GM18508 (cell line): ENCODE measurements at regions not wholly inside any gene's neighbourhood (a gene's known extent, or its start where the extent isn't known, plus 50 kb on each side); places are given as distances from the start of the nearest gene placed in this dataset.

Source experiments
- ATAC-seq: cut with Tn5 transposase; IDR thresholded peaks from one replicate; pipeline ENCODE4 v1.9.1; 2021; ENCODE audit warnings: moderate number of reproducible peaks; ENCODE audit not compliant: insufficient read depth, unreplicated experiment

DNA sequence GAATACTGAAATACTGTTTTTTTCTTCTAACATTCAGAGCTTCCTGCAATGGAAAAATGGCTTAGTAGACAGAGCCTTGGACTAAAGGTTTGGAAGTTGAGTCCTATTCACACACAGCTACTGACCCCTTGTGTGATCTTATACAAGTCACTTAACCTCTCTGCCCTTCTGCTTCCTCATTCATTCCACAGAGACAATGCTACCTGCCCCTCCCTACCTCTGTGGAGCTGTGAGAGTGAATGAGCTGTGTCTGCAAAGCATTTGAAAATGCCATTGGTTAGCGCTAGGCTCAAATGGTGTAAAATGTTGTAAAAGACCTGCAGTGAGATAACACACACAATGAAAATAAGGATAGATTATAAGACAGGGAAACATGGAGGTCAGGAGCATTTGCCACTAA, 214.4 kb downstream of the BARHL2 start:
- no peak for ATAC-seq

- ATAC-seq: no peak
Measured at GRCh38 chr1:90502194-90502593, 214.9 kb downstream of the BARHL2 start.

DNA sequence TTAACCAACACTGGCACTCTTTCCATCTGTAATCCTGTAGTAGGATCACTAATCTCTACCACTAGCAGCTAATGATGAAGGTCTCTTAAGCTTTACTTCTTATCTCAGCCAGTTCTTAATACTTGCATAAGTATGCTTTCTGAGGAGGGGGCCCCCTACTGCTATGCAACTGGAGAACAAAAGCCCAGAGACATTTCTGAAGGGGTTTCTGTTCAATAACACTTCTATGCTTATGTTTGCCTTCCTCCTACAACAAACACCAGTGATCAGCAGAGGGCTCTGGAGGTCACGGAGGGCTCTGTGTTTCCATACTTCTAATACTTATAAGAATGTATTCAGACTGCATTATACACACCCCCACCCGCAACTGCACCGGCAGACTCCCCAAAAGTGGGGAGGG, 215.8 kb downstream of the BARHL2 start:
- ATAC-seq: no peak

- no peak for ATAC-seq
Measured at GRCh38 chr1:90494748-90495282, 222.3 kb downstream of the BARHL2 start.

GRCh38 chr1:90488451-90488850, 228.7 kb downstream of the BARHL2 start:
- ATAC-seq: no peak

- no peak for ATAC-seq
Measured at GRCh38 chr1:90486996-90487395, 230.1 kb downstream of the BARHL2 start.

DNA sequence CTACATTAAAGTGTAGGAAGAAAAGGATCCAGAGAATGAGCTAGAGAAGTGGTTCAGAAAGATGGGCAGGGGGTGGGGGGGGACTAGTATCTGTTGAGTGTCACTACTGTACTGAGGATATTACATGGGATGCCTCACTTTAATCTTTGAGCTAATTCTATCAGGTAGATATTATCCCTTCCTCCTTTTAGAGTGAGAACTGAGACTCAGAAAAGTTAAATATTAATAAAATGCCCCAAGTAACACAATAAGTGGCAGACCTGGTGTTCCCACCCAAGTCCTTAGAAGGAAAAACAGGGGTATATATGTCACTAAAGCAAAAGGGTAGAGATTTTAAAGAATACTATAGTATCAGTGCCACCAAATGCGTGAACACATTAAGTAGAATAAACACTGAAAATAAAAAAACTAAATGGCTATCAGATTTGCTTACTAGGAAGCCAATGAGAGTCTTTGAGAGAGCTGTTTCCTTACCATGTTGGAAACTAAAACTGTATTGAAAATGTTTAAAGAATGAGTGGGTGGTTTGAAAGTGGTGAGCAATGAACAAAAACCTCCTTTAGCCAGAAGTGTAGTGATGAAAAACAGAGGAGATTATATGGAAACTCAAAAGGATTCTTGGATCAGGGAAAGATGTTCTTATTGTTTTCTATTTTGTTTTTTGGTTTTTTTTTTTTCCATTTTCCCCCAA, 230.8 kb downstream of the BARHL2 start:
- ATAC-seq: peak; percentile 52

- no peak for ATAC-seq
Measured at GRCh38 chr1:90480271-90480835, 236.7 kb downstream of the BARHL2 start.

DNA sequence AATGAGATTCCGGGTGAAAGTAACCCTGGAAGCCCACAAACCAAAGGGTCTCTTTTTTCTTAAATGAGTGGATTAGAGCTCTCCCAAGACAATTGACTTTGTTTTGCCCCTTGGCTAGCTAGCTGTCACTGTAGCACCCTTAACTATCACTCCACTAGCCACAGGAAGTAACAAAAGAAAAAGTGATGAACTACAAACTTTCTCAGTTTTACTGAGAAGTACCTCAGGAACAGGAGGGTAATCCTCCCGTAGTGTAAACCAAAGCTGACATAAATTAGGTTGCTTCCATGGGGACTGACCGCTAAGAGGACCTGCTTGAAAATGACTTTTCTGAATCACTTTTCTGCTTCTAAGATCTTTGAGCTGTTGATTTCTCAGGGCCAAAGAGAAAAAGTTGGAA, 240.1 kb downstream of the BARHL2 start:
- ATAC-seq: no peak

DNA sequence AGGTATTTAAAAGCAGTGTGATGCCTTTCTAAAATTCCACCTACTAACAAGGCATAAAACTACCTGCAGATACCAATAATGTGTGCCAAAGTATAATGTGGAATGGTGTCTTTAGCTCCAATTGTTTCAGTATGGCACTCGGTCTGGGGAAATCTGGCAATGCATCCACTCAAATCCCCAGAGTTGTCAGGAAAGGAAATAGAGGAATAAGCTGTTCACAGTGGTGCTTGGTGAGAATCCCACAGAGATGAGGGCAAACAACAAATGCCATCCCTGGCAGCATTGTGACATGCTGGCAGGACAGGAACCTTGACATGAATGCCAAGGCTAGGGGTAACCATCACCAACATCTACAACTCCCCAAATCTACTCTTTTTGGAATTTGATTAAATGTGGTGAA, 240.7 kb downstream of the BARHL2 start:
- no peak for ATAC-seq

DNA sequence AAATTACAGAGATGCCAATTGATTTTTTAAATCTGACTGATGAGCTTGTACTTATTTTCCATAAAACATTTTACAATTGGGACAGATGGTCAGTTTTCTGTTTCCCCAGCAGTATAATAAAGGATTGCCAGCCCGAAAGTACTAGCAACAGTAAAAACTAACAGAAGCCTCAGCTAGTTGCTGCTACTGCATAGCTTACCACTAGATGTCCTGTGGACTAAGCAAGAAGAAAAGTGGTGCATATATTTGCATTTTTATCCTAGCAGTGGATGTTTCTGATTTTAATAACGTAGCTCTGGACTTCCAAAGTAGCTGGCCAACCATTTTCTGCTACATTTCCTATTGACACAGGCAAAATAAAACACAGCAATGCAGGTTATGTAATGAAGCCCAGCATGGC, 241.5 kb downstream of the BARHL2 start:
- ATAC-seq: no peak

DNA sequence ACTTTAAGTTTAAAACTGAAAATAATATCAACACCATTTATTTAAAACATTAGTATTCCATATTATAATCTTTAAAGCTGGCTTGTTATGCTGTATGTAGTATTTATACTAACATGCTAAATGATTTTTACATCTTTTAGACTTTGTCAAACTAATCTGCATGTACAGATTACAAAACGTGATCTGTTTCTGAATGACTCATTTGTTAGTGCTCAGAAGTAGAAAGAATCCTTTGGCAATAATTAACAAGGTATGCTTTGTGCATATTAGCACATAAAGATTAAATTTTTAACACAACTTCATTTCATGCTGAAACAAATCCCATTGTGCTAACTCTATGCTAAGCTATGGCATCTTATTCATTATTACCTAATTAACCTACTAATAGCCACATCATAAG, 242.4 kb downstream of the BARHL2 start:
- no peak for ATAC-seq

- no peak for ATAC-seq
Measured at GRCh38 chr1:90474158-90474557, 242.9 kb downstream of the BARHL2 start.

DNA sequence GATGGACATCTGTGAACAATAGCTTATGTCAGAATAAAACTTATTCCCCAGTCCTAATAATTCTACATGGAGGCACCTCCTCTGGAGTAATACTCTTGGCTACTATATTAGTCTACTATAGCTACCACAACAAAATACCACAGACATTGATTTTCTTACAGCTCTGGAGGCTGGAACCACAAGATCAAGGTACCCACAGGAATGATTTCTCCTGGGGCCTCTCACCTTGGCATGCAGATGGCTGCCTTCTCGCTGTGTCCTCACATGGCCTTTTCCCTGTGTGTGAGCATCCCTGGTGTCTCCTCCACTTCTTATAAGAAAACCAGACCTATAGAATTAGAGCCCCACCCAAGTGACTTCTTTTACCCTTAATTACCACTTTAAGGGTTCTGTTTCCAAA, 244.3 kb downstream of the BARHL2 start:
- no peak for ATAC-seq

DNA sequence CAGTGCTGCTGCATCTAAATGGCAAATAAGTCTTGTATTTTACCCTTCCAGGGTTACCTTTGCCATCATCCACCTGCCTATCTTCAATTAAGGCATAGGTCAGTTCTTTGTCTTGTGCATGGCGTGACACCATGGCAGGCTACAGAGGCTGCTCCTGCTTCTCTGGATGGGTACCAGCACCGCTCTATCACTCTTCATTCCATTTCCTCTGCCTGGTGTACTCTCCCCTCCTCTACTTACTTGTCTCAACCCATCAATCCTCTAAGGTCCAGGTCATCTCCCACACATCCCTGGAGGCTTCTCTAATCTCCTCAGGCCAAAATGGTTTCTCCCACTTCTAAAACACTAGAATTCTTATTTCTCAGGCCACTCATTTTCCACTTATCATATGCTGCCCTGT, 257.5 kb downstream of the BARHL2 start:
- ATAC-seq: no peak

GRCh38 chr1:90457985-90458384, 259.1 kb downstream of the BARHL2 start:
- ATAC-seq: no peak

DNA sequence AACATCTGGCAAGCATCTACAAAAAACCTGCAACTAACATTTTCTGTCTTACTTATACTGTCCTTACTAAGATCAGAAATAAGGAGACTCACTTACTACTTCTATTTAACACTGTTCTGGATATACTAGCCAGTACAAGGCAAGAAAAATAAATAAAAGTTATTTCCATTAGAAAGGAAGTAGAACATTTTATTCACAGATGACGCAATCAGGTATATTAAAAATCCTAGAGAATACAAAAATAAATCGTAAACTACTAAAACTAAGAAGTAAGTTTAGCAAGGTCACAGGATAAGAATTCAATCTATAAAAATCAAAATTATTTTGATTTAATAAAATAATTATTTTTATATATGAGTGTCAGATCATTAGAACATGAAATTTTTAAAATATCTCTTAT, 264.6 kb downstream of the BARHL2 start:
- no peak for ATAC-seq

DNA sequence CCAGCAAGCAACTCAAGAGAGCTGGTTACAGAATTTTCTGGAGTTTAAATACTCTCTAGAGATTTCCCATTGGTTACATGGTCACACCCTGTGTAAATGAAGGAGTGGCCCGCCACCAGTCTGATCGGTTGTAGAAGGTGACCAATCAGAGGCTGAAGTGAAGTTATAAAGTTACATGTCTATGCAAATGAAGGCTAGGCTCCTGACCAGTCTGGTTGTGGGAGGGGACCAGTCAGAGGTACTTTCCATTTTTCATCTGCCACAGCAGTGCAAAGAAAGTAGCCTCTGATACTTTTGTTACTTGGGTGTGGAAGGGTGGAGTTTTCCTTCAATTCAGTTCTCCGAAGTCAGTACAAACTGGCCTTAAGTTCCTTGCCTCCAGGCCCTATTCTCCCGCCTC, 273.7 kb downstream of the BARHL2 start:
- ATAC-seq: no peak

GRCh38 chr1:90435351-90435750, 281.8 kb downstream of the BARHL2 start:
- no peak for ATAC-seq

DNA sequence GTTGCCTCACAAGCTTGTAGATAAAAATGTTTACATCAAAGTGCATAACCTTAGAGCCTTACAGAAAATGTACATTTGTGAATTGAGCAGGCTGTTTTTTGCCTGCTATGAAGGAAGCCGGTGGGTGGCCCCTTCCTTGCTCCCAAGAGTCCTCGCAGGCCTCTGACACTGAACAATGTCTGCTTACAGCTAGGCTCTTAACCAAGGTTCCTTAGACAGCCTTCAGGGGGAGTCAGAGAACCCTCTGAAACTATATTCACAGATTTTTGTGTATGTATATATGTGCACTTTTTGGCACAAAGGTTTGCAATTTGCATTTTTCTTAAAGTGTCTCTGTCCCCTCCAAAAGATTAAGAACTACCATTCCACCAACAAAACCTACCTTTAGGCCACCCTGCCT, 282.6 kb downstream of the BARHL2 start:
- no peak for ATAC-seq

DNA sequence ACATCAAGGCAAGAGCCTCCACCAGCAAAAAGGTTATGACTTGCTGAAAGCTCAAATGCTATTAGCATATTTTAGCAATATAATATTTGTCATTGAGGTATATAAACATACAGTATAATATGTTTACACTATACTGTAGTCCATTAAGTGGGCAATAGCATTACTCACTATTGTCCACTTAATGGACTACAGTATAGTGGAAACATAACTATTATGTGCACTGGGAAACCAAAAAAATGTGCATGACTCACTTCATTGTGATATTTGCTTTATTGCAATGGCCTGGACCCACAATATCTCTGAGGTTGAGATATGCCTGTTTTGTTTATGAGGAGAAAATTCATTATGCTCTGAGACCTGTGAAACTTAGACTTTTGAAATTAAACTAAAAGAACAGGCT, 300.0 kb downstream of the BARHL2 start:
- ATAC-seq: no peak

GRCh38 chr1:90414201-90414600, 302.9 kb downstream of the BARHL2 start:
- ATAC-seq: no peak
